Astrocyte of the cerebellum (primary cell): ENCODE measurements at regions not wholly inside any gene's neighbourhood (a gene's known extent, or its start where the extent isn't known, plus 50 kb on each side); places are given as distances from the start of the nearest gene placed in this dataset.

Experiments used
- DNase-seq: peaks from one replicate; pipeline ENCODE4 v3.0.0-alpha.2; 2011; ENCODE audit warnings: low read depth
- H3K4me3 ChIP-seq: 2 replicates; pipeline ENCODE4 v1.5.1; 2011; ENCODE audit warnings: mild to moderate bottlenecking, low read depth, low read length, moderate library complexity
- CTCF ChIP-seq: IDR thresholded peaks from 2 replicates; pipeline ENCODE4 v1.5.1; 2012; ENCODE audit warnings: low read length, low read depth, moderate library complexity, mild to moderate bottlenecking; ENCODE audit errors: missing control alignments
- in situ Hi-C: cut with HindIII; loops from 2 replicates; pipeline ENCODE4 v1.10.0; 2017; ENCODE audit warnings: low sequenced_read_pairs

- no peak for DNase-seq
- no peak overlapping the region for H3K4me3 ChIP-seq
- in situ Hi-C loops, result no loop called here
- TF ChIP-seq CTCF, result no peak
These were observed 55.9 kb upstream of the SERP2 start for GRCh38 chr13:44317752-44318151.

GRCh38 chr13:44318161-44318560 lies 55.5 kb upstream of the SERP2 start:
- DNase-seq, result peak; percentile 62
- in situ Hi-C loops, result no loop called here
- TF ChIP-seq CTCF, result no peak
- no peak overlapping the region for H3K4me3 ChIP-seq

- no peak for TF ChIP-seq CTCF
- no peak overlapping the region for H3K4me3 ChIP-seq
- DNase-seq, result no peak
- in situ Hi-C loops, result loop anchor here (5.0 kb wide), 2 partner anchors 48 to 52 kb away; partner anchors contain the start of gene SERP2
These were observed 53.0 kb upstream of the SERP2 start for GRCh38 chr13:44320611-44321010.

GRCh38 chr13:44321961-44322360 lies 51.7 kb upstream of the SERP2 start:
- H3K4me3 ChIP-seq, result no peak overlapping the region
- TF ChIP-seq CTCF, result no peak
- in situ Hi-C loops, result loop anchor here (5.0 kb wide), 2 partner anchors 50 kb away; partner anchors contain the start of gene SERP2
- no peak for DNase-seq

GRCh38 chr13:44322928-44323327 lies 50.7 kb upstream of the SERP2 start:
- no peak for TF ChIP-seq CTCF
- in situ Hi-C loops, result loop anchor here (5.0 kb wide), 2 partner anchors 49 to 51 kb away; partner anchors contain the start of gene SERP2
- no peak for DNase-seq
- no peak overlapping the region for H3K4me3 ChIP-seq

- no peak overlapping the region for H3K4me3 ChIP-seq
- DNase-seq, result no peak
- TF ChIP-seq CTCF, result no peak
- in situ Hi-C loops, result loop anchor here (5.0 kb wide), 2 partner anchors 49 to 51 kb away; partner anchors contain the start of gene SERP2
These were observed 49.9 kb upstream of the SERP2 start for GRCh38 chr13:44323754-44324153.
